Retinal pigment epithelial cell (primary cell): ENCODE measurements at regions not wholly inside any gene's neighbourhood (a gene's known extent, or its start where the extent isn't known, plus 50 kb on each side); places are given as distances from the start of the nearest gene placed in this dataset.

Experiments
- DNase-seq: peaks from one replicate; pipeline ENCODE4 v3.0.0-alpha.2; 2010; ENCODE audit warnings: low read depth
- H3K4me3 ChIP-seq: 2 replicates; pipeline ENCODE4 v1.5.1; 2011; ENCODE audit warnings: mild to moderate bottlenecking, low read length, control low read depth, moderate library complexity
- CTCF ChIP-seq: conservative IDR thresholded peaks from 2 replicates; pipeline ENCODE4 v1.5.1; 2011; ENCODE audit warnings: low read depth, low read length, control low read depth, inconsistent platforms

- TF ChIP-seq CTCF: no peak
- H3K4me3 ChIP-seq: no peak overlapping the region
- no peak for DNase-seq
Observed at GRCh38 chr2:11030036-11030435, 118.3 kb downstream of the KCNF1 start.

- TF ChIP-seq CTCF: no peak
- no peak overlapping the region for H3K4me3 ChIP-seq
- DNase-seq: no peak
Observed at GRCh38 chr2:11030909-11031308, 119.2 kb downstream of the KCNF1 start.

- no peak for DNase-seq
- TF ChIP-seq CTCF: no peak
- no peak overlapping the region for H3K4me3 ChIP-seq
Observed at GRCh38 chr2:11031876-11032275, 120.1 kb downstream of the KCNF1 start.

GRCh38 chr2:11032396-11032795 is 120.7 kb downstream of the KCNF1 start:
- DNase-seq: no peak
- no peak for TF ChIP-seq CTCF
- H3K4me3 ChIP-seq: no peak overlapping the region

- no peak for TF ChIP-seq CTCF
- DNase-seq: no peak
- no peak overlapping the region for H3K4me3 ChIP-seq
Observed at GRCh38 chr2:11033114-11033513, 121.4 kb downstream of the KCNF1 start.

GRCh38 chr2:11038641-11039040 is 116.6 kb upstream of the SLC66A3 start:
- DNase-seq: no peak

GRCh38 chr2:11040992-11041391 is 114.3 kb upstream of the SLC66A3 start:
- no peak for DNase-seq
- no peak for TF ChIP-seq CTCF
- H3K4me3 ChIP-seq: no peak overlapping the region

More at GRCh38 chr2:11038641-11039040, 116.6 kb upstream of the SLC66A3 start:
- no peak for TF ChIP-seq CTCF
- H3K4me3 ChIP-seq: no peak overlapping the region
